Pulmonary artery endothelial cell (primary cell): ENCODE measurements at regions not wholly inside any gene's neighbourhood (a gene's known extent, or its start where the extent isn't known, plus 50 kb on each side); places are given as distances from the start of the nearest gene placed in this dataset.

ENCODE experiments used
- DNase-seq: peaks from one replicate; pipeline ENCODE4 v3.0.0-alpha.2; 2011; ENCODE audit warnings: low read depth, low spot score

DNA sequence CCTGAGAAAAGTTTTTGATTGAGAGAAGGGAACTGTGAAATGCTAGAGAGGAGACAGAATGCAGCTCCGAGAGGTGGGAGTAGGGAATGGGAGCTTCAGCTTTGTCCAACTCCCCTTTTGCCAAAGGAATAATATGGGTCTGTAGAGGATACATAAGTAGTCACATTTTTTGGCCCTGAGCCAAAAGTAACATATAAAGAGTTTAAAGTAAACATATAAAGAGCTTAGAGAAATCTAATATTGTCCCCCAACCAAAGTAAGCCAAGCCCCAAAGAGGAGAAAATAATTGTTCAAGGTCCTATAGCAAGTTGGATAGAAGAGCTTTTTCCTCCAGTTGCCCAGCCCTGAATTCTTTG lies 215.1 kb downstream of the TMEM114 start:
- no peak for DNase-seq

DNA sequence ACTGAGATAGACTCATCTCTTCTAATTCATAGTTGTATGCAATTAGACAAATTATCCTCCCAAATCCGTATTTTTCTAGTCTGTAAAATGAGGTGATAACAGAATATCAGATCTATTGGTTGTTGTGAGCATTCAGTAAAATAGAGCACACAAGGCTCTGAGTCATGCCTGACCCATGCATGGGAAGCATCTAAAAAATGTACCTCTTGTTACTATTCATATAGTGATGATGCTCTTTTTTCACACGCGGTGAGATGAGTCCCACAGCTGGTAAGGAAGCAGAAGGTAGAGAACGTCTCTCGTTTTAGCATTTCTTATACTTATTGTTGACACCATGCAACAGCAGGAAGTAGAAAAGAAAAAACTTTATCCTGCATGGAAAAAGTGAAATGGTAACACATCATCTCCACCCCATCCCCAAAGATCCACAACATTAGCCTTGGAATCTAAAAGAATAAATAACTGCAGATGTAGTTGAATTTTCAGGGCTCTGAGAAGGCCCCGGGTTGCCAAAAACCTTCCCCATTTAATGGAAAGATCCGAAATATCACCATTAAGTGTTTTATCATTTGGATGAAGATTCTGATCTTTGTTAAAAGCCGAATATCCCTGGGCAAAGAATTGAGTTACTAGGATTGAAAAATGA lies 215.6 kb downstream of the TMEM114 start:
- DNase-seq: no peak

DNA sequence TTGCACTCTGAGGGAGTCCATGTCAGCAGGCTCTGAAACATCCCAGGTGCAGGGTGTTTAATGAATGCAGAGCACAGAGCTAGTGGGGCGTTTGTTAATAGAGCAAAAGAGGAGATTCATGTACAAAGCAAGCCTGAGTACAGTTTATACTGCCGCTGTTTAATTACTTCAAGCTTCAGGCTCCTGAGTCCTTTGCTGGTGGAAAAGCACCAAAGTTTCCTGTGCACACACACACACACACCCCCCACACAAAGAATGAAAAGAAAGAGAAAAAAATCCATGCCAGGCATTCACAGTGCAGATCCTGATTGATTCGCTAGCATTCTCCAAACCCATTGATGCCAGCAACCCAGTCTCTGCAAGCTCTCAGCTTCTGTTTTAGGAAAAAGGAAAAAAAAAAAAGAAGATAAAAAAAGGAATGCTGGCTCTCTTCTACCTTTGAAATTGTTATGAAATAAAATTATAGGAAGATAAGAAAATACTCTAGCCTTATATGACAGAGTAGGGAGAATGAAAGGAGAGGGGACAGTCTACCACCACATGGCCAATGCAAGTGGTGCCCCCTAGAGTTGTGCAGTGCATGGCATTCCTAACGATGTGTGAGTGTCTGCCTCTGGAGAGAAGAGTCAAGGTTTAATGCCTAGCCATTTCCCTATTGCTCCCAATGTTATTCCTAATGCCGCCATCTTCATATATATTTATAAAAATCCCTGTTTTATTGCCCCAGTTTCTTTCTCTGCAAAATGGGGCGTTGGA lies 216.5 kb downstream of the TMEM114 start:
- no peak for DNase-seq

DNA sequence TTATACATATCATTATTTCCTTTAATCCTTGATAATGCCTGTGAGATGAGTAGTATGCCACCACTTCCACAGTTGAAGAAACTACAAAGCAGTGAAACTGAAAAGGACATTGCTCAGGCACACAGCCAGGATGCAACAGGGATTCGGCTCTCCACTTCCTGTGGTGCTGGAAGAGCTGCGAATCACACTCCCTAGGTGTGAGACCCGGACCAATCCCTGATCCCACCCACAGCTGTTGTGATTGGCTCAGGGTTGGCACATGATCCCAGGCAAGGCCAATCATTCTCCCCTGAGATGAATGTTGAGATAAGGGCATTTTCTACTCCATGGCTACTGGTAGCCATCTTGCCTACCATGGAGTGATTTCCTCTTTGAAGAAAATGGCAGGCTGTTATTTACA lies 218.2 kb downstream of the TMEM114 start:
- DNase-seq: no peak

DNA sequence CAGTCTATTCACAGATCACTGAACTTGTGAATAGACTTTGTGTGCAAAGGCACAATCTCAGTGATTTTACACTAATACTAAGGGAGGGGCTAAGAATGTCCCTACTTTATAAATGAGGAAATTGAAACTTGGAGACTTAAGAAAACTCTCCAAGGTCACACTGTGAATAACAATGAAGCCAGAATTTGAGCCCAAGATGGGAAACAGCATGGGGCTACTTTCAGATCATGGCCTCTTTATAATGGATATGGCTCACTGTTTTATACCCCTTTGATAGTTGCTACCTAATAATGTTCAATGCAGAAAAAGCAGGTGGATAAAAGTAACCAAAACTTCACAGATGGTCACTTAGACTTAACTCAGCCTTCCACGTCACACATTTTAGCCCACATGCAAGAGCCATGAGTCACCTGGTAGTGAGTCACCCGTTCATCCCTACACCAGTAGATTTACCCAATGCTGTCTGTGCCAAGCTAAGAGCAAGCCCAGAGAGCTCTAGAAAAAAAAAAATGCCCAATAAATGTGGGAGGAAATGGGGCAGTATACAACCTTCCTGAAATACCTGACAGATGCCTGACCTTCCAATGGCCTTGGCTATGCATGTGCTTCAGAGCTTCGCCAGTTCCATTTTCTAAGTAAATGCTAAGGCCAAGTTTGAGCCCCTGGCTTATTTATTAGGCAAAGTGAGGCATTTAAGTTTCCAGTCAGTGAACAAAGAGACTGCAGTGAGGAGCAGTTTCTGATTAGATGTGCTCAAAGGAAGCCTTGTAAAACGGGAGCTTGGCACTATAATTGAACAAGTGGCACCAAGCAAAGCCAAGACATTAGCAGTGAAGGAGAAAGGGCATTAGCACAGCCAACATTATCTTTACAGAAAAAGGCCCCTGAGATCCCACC lies 219.7 kb downstream of the TMEM114 start:
- no peak for DNase-seq

DNA sequence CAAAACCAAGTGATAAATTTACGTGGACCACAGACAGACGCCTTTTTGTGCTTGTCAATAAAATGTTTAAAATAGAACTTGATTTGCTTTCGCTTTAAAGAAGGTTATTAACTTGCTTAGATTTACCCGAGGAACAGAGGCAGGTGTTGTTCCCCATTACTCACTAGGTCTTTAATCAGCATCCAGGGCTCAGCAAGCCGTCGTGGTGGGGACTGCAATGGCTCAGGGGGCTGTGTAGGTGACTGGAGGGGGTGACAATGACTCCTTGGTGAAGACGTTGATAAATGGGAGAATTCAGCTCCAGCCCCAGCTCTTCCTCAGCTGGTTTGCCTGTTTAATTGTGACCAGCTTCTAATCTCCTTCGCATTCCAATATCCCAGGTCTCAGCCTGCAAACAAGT lies 231.4 kb downstream of the TMEM114 start:
- no peak for DNase-seq

DNA sequence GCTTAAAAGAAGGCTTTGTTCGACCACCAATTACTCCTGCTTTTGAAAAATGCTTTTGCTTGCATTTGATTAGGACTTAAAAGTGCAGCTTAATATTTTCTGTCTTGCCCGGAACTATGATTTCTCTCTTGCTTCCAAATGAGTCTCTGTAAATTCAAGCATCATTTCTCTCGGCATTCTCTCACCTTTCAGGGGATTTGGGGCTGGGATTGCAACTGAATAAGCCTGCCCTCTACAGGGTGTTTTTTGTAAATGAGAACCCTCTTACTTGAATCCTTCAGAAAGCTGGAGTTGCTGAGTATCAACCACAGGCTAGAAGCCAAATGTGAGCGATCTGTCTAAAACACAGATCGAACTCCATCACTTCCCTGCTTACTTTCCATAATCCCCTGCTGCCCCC lies 234.6 kb downstream of the TMEM114 start:
- DNase-seq: no peak

DNA sequence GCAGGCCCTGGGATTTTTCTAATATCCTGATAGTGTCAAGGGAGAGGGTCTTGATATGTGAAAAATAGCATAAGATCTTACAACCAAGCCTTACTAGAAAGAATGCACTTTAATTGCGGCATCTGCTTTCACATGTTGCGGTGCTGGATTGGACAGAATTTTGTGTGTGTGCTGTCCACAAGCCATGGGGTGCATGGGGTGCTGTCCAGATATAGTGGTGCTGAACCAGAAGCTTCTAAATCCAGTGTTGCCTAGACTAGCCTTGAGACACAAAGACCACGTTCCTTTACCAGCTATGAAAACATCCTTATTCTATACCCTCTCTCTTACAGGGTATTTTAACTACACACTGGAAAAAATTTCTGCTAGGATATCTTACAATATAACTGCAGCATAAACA lies 244.0 kb downstream of the TMEM114 start:
- DNase-seq: no peak

DNA sequence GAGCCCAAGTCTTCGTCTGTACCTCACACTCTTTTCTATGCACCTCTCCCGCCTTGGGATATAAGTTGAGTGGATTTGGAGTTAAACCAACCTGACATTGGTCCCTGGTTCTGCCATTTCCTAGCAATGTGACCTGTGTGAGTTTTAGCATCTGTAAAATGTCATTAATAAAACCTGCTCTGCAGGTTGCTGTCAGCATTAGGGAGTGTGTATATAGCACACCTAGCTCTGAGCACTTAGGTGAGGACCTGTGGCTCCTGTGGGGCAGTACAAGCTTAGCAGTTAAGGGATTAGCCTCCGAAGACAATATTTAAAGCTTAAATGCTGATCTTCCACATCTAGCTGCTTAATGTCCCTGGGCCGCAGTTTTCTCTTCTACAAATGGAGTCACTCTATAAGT lies 248.0 kb downstream of the TMEM114 start:
- DNase-seq: no peak

DNA sequence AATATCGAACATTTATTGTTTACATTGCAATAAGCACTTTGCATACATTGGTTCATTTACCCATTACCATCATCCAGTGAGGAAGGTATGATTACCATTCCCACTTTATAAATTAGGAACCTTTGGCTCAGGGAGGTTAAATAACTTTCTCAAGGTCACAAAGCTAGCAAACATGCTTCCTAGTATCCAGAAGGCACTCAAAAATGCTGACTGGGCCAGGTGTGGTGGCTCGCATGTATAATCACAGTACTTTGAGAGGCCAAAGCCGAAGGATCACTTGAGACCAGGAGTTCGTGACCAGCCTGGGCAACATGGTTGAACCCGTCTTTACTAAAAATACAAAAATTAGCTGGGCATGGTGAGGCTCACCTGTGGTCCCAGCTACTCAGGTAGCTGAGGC lies 259.6 kb downstream of the TMEM114 start:
- DNase-seq: no peak

DNA sequence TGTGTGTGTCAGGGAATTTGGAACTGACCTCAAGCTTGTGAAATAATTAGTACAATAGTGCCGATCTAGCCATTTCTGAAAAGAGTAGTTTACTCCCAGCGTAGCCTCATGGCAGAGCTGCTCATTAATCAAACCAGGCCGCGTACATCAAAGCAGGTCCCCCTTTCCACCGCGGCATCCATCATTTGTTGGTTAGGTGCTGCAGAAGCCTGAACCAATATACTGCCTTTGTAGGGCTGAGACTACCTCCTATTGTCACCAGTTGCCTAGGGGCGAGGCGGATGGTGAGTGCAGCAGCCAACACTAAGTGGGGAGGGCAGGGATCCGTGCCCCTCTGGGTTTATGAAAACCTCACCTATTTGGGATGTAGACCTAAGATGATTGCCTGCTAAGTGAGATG lies 264.1 kb downstream of the TMEM114 start:
- DNase-seq: no peak

DNA sequence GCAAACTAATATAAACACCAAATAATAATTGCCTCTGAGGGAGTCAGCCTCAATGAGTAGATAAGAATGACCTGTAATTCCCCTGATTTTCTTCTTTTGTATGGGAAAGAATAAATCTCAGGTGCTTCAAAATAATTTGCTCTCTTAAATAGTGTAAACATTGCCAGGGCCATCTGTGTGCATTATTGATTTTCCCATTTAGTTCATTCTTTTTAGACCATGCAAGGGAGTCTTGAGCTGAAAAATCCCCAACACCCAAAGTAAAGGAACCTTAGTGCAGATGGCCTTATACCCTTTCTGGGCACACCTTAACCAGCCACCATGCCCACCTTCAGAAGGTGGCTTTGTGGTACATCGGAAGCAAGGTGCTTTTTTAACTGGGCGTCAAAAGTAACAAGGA lies 267.2 kb downstream of the TMEM114 start:
- no peak for DNase-seq

DNA sequence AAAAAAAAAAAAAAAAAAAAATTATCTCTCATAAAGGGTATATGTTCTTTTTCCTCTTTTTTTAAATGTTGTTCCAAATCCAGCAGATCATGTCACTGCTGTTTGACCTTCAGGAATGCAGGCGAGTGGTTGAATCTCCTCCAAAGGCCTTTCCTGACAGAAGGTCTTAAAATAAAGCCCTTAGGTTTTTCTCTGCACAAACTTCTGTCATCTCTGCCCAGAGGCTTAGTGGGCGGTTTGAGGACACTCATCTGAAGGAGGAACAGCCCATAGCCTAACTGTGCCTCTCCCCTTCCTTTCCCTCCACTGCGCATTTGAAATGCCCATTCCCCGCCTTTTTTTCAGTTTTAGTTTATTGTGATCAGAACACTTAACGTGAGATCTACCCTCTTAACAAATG lies 270.2 kb downstream of the TMEM114 start:
- DNase-seq: no peak

DNA sequence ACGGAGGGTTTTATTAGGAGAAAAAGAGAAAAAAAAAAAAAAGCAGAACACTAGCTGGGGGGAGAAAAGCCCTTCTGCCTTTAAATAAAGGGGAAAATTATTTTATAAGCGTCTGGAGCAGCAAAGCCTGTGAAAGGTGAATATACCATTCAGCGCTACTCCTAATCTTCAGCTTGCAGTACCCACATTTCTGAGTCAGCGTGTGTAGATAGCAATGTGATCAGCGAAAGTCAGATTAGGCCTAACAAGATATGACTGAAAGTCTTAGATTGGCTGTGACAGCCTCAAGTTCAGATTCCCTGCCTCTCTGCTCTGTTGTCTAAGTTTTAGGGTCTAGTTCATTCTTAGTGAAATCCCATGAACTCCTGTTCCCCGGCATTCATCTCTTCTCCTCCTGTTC lies 279.5 kb downstream of the TMEM114 start:
- no peak for DNase-seq

DNA sequence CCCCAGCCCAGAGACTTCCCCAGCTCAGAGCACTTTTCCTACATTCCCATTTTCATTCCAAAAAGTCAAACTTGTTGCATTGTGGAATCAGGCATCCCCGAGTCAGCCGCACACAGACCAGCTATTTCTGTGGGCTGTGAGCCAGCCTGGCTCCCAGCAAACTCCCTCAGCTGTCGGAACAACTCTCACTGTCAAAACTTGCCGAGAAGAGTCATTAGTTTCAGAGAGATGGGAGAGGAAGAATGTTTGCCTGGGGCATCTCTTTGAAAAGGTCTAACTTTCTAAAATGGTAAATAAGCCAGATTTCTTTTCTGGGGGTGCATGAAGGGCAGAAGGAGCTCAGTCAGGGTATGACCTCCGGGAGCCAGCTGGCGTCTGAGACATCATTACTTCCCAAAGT lies 280.0 kb downstream of the TMEM114 start:
- no peak for DNase-seq

DNA sequence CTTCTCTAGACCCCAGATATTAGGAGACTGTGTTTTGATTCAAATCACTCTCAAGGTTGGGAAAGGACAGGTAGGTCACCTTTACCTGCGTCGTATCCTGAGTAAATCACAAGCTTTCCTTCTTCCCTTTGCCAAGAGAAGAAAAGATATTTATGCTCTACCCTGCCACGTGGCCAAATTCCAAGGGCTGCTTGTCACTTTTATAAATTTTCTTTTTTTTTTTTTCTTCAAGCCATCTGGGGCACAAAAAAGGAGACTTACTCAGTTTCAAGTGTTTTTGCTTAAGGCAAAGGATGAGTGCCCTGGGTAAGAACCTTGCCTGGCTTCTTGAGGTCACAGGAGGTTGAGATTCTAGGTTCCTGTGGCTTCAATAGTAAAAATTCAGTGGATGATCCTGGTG lies 285.1 kb downstream of the TMEM114 start:
- DNase-seq: no peak

DNA sequence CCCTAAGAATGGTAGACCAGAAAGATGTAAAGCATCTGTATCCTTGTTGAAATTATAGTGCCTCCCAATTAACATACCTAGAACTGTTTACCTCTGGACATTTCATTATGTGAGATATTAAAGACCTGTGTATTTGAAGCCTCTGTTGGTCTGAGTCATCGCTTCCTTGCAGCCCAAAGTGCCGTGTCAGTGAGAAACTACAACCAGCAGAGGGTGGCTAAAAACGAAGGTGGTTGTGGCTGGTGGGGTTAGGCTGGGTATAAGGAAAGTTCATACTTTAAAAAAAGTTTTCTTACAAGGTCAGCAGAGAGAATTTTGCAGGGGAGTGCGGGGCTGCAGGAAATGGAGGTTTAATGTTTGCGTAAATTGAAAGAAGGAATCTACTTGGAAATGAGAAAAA lies 290.7 kb downstream of the TMEM114 start:
- DNase-seq: no peak

DNA sequence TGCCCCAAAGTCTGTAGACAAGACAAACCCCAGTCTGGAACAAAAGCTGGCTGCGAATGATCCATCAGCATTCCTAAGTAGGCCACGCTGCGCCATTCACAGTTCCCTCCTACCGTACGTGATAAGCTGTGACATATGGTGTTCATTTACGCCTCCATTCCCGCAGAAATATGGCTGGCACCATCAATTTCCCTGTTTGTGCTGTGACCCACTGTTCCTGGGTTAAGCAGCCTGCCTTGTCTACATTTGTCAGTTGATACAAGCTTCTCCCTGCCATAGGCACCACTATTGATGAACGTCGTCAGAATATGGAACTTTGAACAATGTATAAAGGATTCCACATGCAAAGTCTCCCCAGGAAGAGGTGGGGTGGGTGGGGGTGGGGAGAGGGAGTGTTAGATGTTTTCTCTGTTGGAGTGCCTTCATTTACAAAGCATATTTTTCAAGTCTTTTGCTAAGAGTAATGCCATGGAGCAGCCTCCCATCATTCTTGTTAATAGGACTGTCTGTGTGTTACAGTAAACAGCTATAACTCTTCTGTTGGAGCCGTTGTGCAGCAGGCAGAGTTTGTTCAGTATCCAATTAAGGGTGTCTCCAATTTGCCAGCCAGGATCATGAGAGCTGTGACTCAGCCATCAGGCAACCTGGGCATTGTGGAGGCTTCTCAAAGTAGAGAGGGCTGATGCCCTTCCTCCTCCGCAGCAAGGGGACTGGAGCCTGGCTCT lies 294.6 kb downstream of the TMEM114 start:
- DNase-seq: no peak

DNA sequence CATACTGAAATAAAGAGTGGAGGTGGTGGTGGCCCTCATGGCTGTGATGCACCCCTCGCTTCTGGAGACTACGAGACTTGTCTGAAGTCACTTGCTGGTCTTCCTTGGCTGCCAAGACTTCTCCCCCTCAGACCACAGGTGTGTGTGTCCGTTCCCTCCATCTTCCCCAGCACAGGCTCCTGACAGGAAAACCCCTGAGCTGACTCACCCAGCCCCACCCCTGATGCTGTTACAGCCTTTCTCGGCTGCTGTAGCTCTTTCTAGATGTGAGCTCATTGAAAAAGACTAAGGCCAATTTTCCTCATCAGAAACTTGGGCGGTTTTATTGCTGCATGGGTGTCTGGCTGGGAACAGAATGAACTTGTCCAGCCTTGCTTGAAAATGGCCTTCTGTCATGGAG lies 296.9 kb downstream of the TMEM114 start:
- DNase-seq: no peak

DNA sequence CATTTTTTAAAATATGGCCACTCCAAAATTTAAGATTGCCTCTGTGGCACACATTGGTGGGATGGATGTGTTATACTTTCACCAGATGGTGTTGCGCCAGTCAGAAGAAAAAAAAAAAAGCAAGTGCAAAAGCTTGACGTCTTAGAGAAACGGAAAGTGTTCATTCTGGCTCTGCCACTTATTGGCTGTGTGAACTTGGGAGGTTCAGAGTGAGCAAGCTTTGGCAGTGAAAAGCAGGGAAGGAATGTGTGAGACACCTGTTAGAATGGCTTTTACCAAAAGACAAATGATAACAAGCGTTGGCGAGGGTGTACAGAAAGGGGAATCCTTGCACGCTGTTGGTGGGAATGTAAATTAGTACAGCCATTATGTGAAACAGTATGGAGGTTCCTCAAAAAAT lies 298.0 kb downstream of the TMEM114 start:
- DNase-seq: no peak

DNA sequence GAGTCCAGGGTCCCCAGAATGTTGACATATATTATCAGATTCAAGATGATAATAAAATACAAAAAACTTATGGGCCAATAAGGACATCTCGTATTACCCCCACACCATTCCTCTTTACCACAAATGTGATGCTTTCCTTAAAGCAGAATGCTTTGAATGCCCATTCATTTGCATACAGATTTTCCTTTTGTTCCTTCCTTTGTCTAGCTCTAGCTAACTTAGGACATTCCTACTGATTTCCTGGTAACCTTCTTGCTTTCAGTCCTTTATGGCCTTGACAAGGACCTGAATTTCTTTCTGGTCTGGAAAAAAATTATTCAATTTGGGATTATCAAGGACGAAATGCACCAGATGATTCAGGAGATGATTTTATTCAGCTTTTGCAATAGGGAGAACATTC lies 304.0 kb downstream of the TMEM114 start:
- DNase-seq: no peak

DNA sequence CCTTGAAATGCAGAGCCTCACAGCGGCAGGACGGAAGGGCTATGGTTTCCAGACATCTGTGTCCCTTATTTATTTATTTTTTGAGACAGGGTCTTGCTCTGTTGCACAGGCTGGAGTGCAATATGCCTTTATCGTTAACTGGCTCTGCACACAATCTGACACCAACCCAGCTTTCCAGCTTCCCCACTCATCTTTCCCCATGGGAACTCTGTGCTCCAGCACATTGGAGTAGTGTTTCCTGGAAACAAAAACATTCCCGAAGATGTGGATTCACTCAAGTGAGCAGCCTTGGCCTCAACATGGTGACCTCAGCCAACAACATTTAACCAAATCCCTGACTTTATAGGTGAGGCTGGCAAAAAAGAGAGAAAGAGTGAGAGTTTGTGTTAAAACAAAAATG lies 307.1 kb downstream of the TMEM114 start:
- DNase-seq: no peak
